Activated CD4-positive, CD25-positive, alpha-beta regulatory T cell treated with anti-CD3 and anti-CD28 coated beads, Interleukin-2, amount 50 U/mL, for 24 hours (primary cell): ENCODE measurements at regions not wholly inside any gene's neighbourhood (a gene's known extent, or its start where the extent isn't known, plus 50 kb on each side); places are given as distances from the start of the nearest gene placed in this dataset.
A peak's percentile ranks its signal among the peaks of the same experiment; 100 is the strongest.

ENCODE experiments used
- ATAC-seq, 2 donors: fragments of 150-1000 bp; cut with Tn5 transposase; one replicate each; pipeline ENCODE4 v1.10.0; 2021; ENCODE audit warnings: mild to moderate bottlenecking in 1 of 2, moderate library complexity in 1 of 2

DNA sequence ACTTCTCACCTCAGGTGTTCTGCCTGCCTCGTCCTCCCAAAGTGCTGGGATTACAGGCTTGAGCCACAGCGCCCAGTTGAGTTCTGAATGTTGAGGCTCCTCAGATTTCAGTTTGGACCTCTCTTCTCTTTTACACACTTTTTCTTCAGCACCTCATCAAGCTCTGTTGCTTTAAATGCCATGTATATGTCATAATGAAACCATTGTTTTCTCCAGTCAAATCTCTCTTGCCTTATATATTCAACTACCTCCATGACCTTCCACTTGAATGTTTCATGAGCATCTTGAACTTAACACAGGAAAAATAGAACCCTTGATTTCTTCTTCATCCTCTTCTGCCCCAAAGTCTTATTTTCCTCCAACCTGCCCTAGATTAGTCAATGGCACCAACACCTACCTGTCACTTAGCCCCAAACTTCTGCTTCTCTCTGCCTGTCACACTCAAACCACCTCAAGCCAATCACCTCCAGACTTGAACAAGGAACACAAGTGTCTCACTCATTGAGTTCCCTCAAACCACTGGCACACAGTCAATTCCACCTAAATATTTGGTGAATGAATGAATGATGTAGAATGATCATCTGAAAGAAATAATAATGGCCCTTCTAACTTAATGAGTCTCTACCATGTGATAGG is 161.0 kb upstream of the SGK1 start:
- no peak for ATAC-seq

DNA sequence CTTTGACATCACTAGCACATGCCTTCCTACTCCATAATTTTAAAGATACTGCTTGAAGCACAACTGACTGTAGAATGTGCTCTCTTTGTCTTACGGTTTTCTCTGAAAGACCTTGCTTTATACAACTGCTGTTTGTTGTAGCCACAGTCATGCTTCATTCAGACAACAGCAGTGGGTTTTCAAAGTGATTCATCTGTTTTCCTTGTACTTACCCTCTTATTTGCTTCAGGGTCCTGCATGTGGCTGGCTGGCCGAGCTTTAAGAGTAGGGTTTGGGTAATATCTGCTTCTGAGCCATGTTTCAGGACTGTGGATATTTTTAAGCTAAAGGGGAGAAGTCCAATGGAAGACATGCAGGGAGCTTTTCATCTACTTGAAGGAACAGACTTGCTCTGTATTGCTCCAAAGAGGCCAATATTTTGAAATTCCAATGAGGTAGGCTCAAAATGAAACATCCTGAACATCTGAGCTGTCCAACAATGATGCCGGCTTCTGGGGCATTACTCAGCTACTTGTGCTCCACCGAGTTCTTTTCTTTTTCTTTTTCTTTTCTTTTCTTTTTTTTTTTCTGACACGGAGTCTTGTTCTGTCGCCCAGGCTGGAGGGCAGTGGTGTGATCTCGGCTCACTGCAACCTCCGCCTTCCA is 160.2 kb upstream of the SGK1 start:
- no peak for ATAC-seq

DNA sequence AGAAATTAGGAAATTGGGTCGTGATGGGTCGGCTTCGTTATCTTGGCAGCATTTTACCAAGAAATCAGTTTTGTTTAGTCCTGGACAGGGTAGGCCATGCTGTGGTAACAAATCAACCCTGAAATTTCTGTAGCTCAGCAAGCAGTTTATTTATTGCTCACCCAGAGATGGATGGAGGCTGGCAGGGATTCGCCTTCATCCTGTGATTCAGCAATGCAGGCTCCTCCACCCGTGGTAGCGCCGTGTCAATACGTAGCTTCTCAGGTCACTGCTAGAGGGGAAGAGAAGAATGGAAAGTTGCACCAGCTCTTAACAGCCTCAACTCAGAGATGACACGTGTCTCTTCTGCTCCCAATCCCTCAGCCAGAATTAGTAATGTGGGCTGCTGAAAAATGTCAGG is 157.0 kb upstream of the SGK1 start:
- ATAC-seq: no peak

DNA sequence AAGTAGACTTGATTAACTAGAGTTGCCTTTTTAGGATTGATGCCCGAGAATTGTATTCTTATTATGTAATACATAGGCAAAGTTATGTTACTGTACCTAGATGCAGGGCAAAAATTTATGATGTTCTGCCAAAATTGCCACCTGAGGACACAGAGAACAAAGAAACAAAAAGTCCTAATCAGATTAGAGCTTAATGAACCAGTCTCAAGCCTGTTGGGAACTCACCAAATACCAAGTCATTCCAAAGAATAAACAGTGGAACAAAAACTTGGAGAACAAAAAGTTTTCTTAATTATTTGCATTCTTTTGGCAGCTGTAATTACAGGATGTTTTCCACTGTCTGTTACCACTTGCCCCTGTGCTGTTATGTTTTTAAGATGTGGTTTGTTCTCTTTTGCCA is 154.7 kb upstream of the SGK1 start:
- ATAC-seq: no peak

DNA sequence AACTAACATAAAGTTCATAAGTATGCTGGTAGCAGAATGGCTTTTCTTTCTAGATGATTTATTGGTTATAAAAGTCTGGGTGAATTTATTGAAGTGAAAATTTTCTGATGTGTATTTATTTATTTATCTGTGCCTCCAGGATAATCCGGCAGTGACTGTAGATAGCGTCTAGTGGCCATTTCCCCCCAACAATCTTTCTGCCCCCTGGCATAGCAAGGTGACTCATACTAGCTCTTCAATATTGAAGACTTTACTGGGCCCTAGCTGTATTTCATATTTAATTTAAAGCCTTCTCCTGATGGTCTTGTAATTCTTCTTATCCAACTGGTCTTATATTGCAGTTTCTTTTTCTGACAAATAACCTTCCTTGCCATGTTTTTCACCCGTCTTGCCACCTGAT is 154.1 kb upstream of the SGK1 start:
- no peak for ATAC-seq

DNA sequence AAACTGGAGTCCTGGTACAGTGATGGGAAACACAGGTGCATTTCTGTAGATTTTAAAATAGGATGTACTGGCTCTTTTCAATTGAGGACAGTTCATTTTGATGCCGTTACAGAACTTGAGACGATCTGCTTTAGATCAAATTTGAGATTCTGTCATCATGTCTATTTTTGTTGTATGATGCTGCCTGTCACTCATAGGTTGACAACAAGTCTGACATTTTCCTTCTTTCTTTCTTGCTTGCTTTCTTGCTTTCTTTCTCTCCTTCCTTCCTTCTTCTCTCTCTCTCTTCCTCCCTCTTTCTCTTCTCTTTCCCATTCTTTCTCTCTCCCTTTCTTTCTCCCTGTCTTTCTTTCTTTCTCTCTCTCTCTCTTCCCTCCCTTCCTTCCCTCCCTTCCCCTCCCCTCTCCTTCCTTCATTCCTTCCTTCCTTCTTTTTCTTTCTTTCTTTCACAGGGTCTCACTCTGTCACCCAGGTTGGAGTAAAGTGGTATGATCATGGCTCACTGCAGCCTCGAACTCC is 152.6 kb upstream of the SGK1 start:
- ATAC-seq: no peak

DNA sequence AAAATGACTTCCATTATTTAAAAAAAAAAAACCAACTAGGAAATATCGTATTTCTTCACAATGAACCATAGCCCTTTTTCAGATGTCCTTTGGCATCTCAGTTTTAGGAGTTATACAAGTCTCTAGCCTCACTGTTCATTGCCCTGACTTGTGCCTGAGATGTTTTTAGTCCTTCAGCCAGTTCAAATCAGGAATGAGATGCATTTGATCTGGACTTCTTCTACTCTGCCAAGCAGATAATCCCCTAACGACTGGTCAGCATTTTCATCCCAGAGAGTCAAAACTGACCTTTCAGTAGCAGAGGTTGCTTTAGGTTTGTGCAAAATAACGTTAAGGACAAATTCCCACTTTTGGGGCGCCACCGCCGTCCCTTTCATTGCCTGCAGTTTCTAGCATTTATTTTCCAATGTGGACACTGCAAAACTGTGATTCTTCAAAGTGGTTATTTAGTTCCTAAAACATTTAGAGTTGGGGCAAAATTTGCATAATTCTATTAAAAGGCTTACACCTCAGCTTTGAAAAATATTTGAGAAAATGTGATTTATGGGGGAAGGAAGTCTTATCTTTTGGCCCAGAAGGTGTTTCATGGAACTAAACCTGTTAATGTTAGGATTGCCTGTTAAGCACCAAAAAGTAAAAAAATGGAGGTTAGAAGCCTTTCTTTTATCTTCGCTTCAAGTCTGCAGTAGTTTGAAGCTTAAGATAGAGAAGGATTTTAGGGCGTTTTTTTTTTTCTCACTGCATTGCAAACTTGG is 152.0 kb upstream of the SGK1 start:
- ATAC-seq: no peak

DNA sequence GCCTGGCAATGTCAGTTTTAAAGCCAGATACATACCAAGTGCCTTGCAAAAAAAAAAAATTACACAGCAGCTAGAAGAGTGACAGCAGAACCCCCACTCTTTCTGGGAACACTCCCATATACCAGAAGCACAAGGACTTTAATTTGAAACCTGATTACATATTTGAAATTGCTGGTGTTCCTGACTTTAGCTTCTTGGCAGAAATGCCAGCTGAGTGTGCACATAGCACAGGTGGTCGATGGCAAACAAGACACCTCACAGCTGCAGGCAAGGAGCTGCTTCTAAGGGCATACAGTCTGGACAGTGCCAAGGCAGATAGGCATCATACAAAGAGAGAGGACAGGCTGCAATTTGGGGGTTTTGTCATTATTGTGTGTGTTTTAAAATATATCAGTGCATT is 150.7 kb upstream of the SGK1 start:
- no peak for ATAC-seq

DNA sequence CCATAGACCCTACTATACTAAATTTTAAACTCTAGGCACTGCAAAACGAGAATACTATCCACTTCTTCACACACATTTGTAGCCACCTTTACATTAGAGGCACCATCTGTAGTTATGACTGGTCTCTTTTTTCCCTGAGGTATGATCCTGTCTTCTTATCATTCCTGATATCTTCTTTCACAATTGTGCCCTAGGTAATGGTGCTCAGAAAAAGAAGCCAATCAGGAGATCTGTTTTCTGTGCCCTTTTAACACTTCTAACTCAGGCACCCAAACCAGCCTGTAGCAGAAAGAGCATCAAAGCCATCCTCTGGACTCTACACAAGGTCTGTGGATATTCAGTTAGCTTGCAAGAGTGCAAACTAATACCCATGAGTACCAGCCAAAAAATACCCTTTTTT is 149.7 kb upstream of the SGK1 start:
- ATAC-seq: no peak

DNA sequence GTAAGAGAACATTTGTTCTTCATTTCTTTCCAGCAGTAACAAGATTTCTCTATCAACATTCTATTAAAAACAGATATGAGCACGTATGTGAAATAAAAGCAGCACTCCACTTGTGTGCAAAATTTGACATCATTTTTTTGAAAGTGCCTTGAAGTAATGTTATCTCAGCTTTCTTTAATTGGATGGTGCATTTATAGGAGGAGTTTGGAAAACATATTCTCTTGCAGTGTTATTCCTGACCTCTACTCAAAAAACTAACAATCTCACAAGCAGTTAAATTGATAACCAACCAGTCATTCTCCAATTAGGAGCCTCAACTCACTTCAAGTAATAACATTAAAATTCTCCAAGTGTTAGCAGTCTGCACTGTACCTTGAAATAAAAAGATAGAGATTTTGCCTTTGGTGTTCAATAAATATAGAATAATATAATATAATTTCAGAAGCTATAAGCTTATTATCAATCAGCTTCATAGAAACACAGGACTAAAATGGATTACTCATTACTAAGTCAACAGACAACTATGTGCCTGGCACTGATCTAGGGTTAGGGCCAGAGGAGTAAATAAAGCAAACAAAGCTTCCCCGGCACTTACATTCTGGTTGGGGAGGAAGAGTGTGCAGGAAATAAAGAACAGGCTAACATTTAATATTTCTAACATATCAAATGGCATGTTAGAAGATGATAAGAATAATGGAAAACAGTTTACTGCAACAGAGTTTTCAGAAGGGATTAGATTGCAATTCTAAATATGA is 149.0 kb upstream of the SGK1 start:
- no peak for ATAC-seq

DNA sequence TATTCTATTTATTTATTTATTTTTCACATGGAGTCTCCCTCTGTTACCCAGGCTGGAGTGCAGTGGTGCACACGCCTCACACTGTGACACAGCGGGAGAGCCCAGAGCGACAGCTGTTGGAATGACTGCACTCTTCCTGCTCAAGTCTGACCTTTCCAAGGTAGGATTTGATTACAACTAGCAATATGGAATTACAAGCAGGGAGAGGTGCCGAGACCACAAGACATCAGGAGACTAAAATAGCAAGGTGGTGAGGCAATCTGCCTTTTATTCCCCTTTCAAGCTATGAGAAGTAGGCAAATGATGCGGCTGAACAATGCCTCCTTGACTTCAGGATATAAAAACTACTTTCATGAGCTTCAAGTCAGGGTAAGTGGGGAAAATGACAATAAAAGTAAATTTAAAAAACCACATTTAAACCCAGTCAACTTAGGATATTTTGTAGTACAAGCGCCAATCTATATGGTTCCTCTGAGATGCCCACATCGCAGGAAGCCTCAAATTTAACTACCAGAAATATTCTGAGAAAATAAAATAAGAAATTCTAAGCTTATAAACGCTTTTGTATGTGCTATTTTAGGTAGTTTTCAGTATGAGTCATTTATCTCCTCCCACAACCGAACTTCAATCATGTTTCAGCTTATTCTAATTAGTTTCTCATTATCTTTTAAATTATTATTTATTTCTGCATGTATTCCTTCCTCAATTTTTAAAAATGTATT is 146.9 kb upstream of the SGK1 start:
- peak; percentile 49 to 56 for ATAC-seq

DNA sequence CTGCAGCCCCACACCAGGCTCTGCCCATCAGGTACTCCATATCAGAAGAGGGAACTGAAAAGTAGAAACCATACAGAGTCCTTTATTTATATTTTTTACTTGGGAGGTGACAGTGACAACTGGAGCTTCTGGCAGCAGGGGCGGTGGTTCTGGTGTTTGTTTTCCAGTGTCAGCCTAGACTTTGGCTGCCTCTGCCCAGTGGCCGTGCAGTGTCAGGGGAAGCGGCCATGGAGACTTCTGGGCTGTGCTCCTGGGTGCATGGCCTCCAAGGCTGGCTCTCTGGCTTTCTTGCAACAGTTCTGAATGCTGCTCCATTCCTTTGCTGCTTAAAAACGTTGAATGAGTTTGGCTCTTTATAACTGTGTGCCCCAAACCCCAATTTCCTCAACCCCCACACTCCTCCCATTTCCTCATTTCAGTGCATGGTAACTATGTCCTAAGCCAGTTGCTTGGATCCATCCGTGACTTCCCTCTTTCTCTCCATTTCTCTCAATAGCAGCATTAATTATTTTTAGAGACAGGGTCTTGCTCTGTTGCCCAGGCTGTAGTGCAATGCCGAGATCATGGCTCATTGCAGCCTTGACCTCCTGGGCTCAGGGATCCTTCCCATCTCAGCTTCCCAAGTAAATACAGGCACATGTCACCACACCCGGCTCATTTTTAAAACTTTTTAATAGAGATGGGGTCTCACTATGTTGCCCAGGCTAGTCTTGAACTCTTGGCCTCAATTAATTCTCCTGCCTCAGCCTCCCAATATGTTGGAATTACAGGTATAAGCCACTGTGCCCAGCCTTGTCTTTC is 141.1 kb upstream of the SGK1 start:
- ATAC-seq: no peak

DNA sequence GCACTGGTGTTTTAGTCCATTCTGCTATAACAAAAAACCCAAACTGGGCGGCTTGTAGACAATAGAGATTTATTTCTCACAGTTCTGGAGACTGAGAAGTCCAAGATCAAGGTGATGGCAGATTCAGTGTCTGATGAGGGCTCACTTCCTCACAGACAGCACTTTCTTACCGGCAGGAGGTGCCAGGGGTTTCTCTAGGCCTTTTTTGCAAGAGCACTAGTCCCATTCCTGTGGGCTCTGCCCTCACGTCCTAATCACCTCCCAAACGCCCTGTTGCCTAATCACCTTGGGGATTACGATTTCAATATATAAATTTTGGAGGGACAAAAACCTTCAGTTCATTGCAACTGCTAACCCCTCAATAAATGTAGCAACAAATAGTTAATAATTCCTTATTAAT is 140.0 kb upstream of the SGK1 start:
- ATAC-seq: no peak

DNA sequence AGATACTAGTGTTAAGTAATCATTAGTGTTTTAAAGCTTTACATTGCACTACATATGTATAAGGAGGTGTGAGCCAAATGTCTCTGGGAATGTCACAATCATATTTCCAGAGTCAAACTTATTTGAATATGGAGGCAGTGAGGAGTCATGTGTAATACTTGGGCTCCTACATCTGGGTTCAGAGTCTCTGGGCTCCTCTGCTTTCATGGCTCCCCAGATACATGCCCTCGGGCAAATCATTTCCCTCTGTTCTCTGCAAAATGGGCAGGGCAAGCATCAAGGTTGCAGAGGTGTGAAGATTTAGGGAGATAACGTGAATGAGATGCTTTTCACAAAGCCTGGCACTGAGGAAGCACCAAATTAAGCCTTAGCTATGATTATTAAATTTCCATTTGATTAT is 138.3 kb upstream of the SGK1 start:
- ATAC-seq: no peak

DNA sequence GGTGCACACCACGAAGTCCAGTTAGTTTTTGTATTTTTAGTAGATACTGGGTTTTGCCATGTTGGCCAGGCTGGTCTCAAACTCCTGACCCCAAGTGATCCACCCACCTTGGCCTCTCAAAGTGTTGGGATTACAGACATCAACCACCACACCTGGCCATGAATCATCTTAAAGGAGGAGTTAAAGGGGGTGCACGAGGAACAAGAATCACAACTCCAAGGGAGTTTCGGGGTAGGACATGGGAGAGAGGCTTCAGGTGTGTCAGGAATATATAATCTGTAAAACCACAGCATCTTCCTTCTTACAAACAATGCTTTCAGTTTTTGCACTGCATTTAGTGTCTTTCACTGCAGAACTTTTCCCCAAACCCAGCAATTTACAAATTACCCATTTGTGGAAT is 137.4 kb upstream of the SGK1 start:
- no peak for ATAC-seq

DNA sequence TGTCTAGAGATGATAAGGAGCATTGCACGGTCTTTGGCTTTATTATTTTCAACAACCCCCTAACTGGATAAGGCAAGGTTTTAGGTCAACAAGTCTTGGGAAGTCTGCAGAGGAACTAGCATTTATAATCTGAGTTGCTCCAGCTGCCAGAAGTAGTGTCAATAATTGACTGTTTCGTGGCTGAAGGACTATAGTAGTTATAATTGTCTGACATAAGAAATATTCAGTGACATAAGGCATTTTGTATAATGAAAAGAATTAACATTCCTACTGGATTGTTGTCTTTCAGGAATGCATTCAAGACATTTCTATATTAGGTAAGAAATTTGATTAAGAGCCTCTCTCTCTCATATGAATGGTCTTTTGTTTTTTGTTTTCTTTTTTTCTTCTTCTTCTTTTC is 136.9 kb upstream of the SGK1 start:
- no peak for ATAC-seq

DNA sequence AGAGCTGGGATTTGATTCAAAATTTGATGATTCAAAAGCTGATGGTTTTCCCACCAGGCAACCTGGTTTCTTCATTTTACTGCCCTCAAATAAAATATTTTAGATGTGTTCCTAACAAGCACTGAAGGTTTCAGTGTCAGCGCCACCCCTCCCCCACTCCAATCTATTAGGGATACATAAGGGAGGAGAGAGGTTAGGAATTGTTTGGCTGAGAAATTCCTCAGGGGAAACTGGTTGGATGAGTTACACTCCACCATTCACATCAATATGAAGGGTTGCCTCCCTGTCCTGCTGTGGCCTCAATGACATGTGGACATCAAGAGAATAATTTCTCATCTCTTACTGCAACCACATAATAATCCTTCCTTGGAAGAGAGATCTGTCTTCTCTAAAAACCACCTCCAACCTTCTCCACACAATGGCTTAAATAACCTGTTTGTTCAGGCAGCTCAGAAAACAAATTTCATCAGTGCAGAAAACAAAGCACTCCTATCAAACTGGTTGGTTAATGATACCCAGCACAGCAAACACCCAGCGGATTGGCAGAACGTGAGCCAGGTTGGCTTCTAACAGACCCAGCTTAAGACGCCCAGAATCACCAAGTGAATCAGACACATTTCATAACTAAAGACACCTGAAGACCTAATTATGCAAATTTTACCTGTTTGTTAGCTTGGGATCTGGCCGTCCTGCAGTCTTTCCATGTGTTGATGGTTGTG is 136.0 kb upstream of the SGK1 start:
- no peak for ATAC-seq

DNA sequence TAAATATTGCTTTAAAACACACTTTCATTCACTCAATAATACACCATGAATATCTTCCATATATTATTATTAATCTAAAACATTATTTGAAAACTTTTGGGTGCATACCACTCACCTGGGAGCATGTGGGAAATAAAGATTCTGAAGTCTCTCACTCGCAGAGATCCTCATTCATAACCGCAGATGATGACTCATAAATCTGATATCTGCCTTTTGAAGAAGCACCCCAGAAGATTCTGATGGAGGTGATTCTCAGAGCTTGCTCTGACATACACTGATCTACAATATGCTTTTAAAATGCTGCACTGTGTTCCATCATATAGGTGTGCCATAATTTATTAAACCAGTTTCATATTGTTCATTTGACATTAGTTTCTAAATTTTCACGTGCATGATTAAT is 135.0 kb upstream of the SGK1 start:
- no peak for ATAC-seq

DNA sequence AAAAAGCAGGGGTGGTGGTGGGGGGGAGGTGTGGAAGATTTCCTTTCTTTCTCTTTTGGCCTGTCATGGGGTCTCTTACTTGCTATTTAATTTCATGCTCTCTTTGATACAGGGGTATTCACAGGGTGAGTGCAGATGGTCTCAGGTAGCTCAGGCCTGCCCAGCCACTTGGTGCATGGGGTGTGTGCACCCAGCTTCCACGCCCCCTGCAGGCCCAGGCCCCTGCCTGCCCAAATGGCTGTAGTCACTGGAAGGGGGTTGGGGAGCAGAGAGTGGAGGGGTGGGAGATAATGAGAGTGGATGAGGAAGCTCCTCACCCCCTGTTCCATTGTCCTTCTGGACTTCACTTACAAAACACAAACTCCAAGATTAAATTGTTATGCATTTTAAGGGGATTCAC is 133.6 kb upstream of the SGK1 start:
- ATAC-seq: no peak

DNA sequence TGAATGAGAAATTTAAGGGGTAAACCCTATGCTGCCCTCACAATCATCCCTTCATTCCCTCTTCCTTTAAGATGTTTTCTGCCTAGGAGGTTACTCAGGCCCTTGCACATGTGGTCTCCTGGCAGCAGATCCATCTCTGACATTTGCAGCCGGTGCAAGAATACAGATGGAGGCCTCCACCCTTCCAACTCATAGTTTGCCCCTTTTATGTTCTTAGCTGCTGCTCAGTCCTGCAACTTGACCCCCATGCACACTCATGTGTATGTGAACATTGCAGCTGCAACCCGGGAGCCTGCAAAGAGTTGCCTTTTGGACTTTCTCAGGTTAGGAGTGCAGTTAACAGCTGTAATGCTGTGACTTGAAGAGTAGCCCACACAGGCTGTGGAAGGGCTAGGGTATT is 131.9 kb upstream of the SGK1 start:
- no peak for ATAC-seq

DNA sequence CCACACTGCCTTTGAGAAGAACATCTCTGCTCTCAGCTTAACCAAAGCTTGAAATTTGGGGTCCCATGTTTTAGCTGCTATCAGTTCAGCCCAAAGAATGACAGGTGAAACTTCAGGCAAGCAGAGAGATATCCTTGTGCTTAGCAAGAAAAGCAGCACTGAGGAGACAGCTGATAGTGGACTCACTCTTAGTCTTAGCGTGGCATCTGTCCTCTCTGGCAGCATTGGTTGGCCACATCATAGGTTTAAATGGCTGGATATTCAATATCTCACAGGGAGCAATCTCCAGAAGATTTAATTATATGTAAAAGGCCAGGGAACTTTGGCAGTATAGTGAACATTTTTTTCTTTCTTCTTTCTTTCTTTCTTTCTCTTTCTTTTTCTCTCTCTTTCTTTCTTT is 131.1 kb upstream of the SGK1 start:
- ATAC-seq: no peak
